Breast epithelium (tissue), 3 donors: ENCODE measurements at regions not wholly inside any gene's neighbourhood (a gene's known extent, or its start where the extent isn't known, plus 50 kb on each side); places are given as distances from the start of the nearest gene placed in this dataset.

Experiments used
- CTCF ChIP-seq, 3 donors: fragments of 450-650 bp; IDR thresholded peaks; one replicate each; pipeline ENCODE4 v1.5.1; 2016 to 2017; ENCODE audit warnings: antibody characterized with exemption in 3 of 3, mild to moderate bottlenecking in 3 of 3, moderate library complexity in 3 of 3
- POLR2AphosphoS5 ChIP-seq, 3 donors: sonication (generic); formaldehyde crosslinking; IDR thresholded peaks; one replicate each; pipeline ENCODE4 v1.6.1; 2017; ENCODE audit warnings: antibody characterized with exemption in 3 of 3

GRCh38 chr16:79409978-79410377 lies 190.6 kb downstream of the MAF start:
- no peak for TF ChIP-seq CTCF (IDR thresholded peaks at IDR 0.05)
- TF ChIP-seq POLR2AphosphoS5 (IDR thresholded peaks at IDR 0.05) = no peak
